HL-60 (cell line): ENCODE measurements at regions not wholly inside any gene's neighbourhood (a gene's known extent, or its start where the extent isn't known, plus 50 kb on each side); places are given as distances from the start of the nearest gene placed in this dataset.

Source experiments
- GABPA ChIP-seq: IDR thresholded peaks from 2 replicates; pipeline ENCODE4 v1.6.1; 2012; ENCODE audit warnings: low read depth
- POLR2AphosphoS5 ChIP-seq: IDR thresholded peaks from 2 replicates; pipeline ENCODE4 v1.6.1; 2012; ENCODE audit warnings: low read depth
- REST ChIP-seq: IDR thresholded peaks from 2 replicates; pipeline ENCODE4 v1.6.1; 2012; ENCODE audit warnings: low read depth; ENCODE audit not compliant: insufficient replicate concordance
- TF ChIP-seq, protein P1 (sequence below): IDR thresholded peaks from one replicate; pipeline ENCODE4 v1.5.1; 2011; ENCODE audit warnings: low read length, control low read depth, inconsistent platforms; ENCODE audit not compliant: insufficient read depth

- TF ChIP-seq, protein P1, sequence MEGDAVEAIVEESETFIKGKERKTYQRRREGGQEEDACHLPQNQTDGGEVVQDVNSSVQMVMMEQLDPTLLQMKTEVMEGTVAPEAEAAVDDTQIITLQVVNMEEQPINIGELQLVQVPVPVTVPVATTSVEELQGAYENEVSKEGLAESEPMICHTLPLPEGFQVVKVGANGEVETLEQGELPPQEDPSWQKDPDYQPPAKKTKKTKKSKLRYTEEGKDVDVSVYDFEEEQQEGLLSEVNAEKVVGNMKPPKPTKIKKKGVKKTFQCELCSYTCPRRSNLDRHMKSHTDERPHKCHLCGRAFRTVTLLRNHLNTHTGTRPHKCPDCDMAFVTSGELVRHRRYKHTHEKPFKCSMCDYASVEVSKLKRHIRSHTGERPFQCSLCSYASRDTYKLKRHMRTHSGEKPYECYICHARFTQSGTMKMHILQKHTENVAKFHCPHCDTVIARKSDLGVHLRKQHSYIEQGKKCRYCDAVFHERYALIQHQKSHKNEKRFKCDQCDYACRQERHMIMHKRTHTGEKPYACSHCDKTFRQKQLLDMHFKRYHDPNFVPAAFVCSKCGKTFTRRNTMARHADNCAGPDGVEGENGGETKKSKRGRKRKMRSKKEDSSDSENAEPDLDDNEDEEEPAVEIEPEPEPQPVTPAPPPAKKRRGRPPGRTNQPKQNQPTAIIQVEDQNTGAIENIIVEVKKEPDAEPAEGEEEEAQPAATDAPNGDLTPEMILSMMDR = no peak
- TF ChIP-seq GABPA (no peak), POLR2AphosphoS5 (no peak), REST (no peak)
Measured at GRCh38 chr4:152217896-152218295, 318.0 kb downstream of the FBXW7 start.
